Rectal smooth muscle tissue (tissue), 1 donor: ENCODE measurements at regions not wholly inside any gene's neighbourhood (a gene's known extent, or its start where the extent isn't known, plus 50 kb on each side); places are given as distances from the start of the nearest gene placed in this dataset.

Source experiments
- H3K27ac ChIP-seq: one replicate; pipeline ENCODE4 v1.7.0; 2013; ENCODE audit warnings: low read depth, low read length, inconsistent platforms
- H3K27me3 ChIP-seq: one replicate; pipeline ENCODE4 v1.7.0; 2013; ENCODE audit warnings: low read length; ENCODE audit not compliant: control insufficient read depth, insufficient read depth
- H3K36me3 ChIP-seq: one replicate; pipeline ENCODE4 v1.7.0; 2013; ENCODE audit warnings: low read length; ENCODE audit not compliant: control insufficient read depth, insufficient read depth
- H3K4me1 ChIP-seq: one replicate; pipeline ENCODE4 v1.7.0; 2013; ENCODE audit warnings: low read length; ENCODE audit not compliant: control insufficient read depth, insufficient read depth
- H3K4me3 ChIP-seq: one replicate; pipeline ENCODE4 v1.7.0; 2013; ENCODE audit warnings: low read length
- H3K9ac ChIP-seq: one replicate; pipeline ENCODE4 v1.7.0; 2013; ENCODE audit warnings: low read length

- no peak overlapping the region for H3K27ac ChIP-seq
Measured at GRCh38 chr17:52209507-52209906, 51.0 kb upstream of the CA10 start.

More at GRCh38 chr17:52209507-52209906, 51.0 kb upstream of the CA10 start:
- H3K4me1 ChIP-seq, result no peaks in the 10 kb centered on the region
- no peak overlapping the region for H3K4me3 ChIP-seq
- no peak overlapping the region for H3K9ac ChIP-seq
- H3K36me3 ChIP-seq, result no peaks in the 10 kb centered on the region
- H3K27me3 ChIP-seq, result no peaks in the 10 kb centered on the region
